Memory B cell (primary cell): ENCODE measurements at regions not wholly inside any gene's neighbourhood (a gene's known extent, or its start where the extent isn't known, plus 50 kb on each side); places are given as distances from the start of the nearest gene placed in this dataset.

ENCODE experiments used
- ATAC-seq: fragments of 150-1000 bp; cut with Tn5 transposase; 2 replicates; pipeline ENCODE4 v1.10.0; 2021; ENCODE audit warnings: low read depth, mild to moderate bottlenecking, moderate library complexity
- DNase-seq, 2 donors: peaks; one replicate each; pipeline ENCODE4 v3.0.0; 2022; ENCODE audit warnings: low spot score in 2 of 2
- H3K27ac Mint-ChIP-seq: one replicate; pipeline ENCODE4 v1.8.0; 2022; ENCODE audit warnings: mild to moderate bottlenecking, moderate library complexity, mixed read lengths
- H3K27me3 Mint-ChIP-seq: one replicate; pipeline ENCODE4 v1.8.0; 2022; ENCODE audit warnings: mixed read lengths
- H3K36me3 Mint-ChIP-seq: one replicate; pipeline ENCODE4 v1.8.0; 2022; ENCODE audit warnings: mild to moderate bottlenecking, mixed read lengths
- H3K4me1 Mint-ChIP-seq: one replicate; pipeline ENCODE4 v1.8.0; 2022; ENCODE audit warnings: mixed read lengths
- H3K4me3 Mint-ChIP-seq: one replicate; pipeline ENCODE4 v1.8.0; 2022; ENCODE audit warnings: mild to moderate bottlenecking, moderate library complexity, mixed read lengths
- H3K9me3 Mint-ChIP-seq: one replicate; pipeline ENCODE4 v1.8.0; 2022; ENCODE audit warnings: mixed read lengths

GRCh38 chr16:73713778-73714495 is 582.7 kb upstream of the PSMD7 start:
- Mint-ChIP-seq H3K27me3 (no peaks in the 10 kb centered on the region), H3K27ac (no peak overlapping the region), H3K9me3 (peaks cover 14% of the 10 kb centered on the region), H3K4me1 (no peaks in the 10 kb centered on the region), H3K4me3 (no peak overlapping the region), H3K36me3 (peaks cover 1% of the 10 kb centered on the region)
- DNase-seq, result no peak
- ATAC-seq, result no peak

GRCh38 chr16:73713251-73713650 is 583.4 kb upstream of the PSMD7 start:
- no peaks in the 10 kb centered on the region for H3K27me3 Mint-ChIP-seq
- peaks cover 17% of the 10 kb centered on the region for H3K9me3 Mint-ChIP-seq
- H3K36me3 Mint-ChIP-seq, result peaks cover 1% of the 10 kb centered on the region
- no peak overlapping the region for H3K4me3 Mint-ChIP-seq
- DNase-seq, result no peak
- no peak for ATAC-seq
- no peaks in the 10 kb centered on the region for H3K4me1 Mint-ChIP-seq
- H3K27ac Mint-ChIP-seq, result no peak overlapping the region

DNA sequence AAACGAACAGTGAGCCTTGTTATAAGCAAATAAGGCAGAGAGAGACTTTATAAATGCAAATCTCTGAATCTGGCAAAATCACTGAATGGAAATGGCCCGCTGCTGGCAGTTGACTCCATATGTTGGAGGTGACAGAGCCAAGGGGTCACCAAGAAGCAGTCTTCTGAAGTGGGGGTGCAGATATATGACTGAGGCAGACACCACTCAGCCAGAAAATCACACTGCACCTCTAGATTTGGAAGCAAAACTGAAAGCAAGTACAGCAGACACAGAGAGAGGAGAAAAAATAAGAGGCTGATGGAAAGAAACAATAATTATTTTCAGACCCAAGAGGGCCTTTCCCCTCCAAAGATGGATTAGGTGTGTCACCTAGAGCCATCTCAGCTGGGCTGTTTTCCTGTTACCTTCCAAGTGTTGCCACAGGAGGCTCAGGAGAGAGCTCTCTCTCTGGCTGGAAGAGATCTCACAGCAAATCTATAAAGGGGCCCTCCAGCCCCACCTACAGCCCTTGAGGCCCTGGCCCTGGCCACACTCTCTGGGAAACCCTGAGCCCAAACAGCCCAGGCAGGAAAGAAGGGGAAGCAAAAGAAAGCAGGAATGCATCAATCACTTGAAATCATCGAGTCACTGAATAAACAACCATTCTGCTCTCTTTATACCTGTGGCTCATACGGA is 585.1 kb upstream of the PSMD7 start:
- Mint-ChIP-seq H3K27ac (no peak overlapping the region), H3K9me3 (peaks cover 17% of the 10 kb centered on the region), H3K4me3 (no peak overlapping the region), H3K27me3 (no peaks in the 10 kb centered on the region), H3K4me1 (no peaks in the 10 kb centered on the region), H3K36me3 (peaks cover 1% of the 10 kb centered on the region)
- DNase-seq (no peak), ATAC-seq (no peak)

GRCh38 chr16:73710526-73710925 is 586.1 kb upstream of the PSMD7 start:
- H3K36me3 Mint-ChIP-seq, result peaks cover 1% of the 10 kb centered on the region
- DNase-seq, result no peak
- no peaks in the 10 kb centered on the region for H3K4me1 Mint-ChIP-seq
- H3K9me3 Mint-ChIP-seq, result peaks cover 13% of the 10 kb centered on the region
- no peak overlapping the region for H3K4me3 Mint-ChIP-seq
- no peaks in the 10 kb centered on the region for H3K27me3 Mint-ChIP-seq
- no peak for ATAC-seq
- no peak overlapping the region for H3K27ac Mint-ChIP-seq

DNA sequence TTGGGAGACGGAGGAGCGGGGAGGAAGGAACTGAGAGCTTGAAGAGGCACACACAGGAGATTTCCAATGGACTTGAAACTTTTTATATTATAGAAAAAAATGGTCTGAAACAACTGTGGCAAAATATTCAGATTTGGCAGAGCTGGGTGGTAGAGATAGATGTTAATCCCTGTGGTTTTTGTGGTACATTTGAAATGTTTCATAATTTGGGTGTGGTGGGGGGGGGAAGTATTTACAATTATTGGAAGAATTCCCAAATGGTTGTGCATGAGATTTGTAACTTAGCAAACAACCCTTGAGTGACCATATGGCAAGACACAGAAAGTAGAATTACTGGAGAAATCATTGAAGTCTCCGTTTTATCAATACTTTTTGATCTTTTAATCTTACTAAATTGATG is 588.8 kb upstream of the PSMD7 start:
- no peak for ATAC-seq

GRCh38 chr16:73703891-73704290 is 592.7 kb upstream of the PSMD7 start:
- DNase-seq (no peak), ATAC-seq (no peak)
- peaks cover 4% of the 10 kb centered on the region for H3K9me3 Mint-ChIP-seq
- H3K4me3 Mint-ChIP-seq, result no peak overlapping the region
- H3K27ac Mint-ChIP-seq, result no peak overlapping the region
- H3K27me3 Mint-ChIP-seq, result no peaks in the 10 kb centered on the region
- H3K36me3 Mint-ChIP-seq, result no peaks in the 10 kb centered on the region
- H3K4me1 Mint-ChIP-seq, result no peaks in the 10 kb centered on the region

More for the DNA sequence above, 588.8 kb upstream of the PSMD7 start:
- Mint-ChIP-seq H3K27me3 (no peaks in the 10 kb centered on the region), H3K9me3 (peaks cover 9% of the 10 kb centered on the region), H3K27ac (no peak overlapping the region), H3K36me3 (no peaks in the 10 kb centered on the region), H3K4me3 (no peak overlapping the region), H3K4me1 (no peaks in the 10 kb centered on the region)
- no peak for DNase-seq

DNA sequence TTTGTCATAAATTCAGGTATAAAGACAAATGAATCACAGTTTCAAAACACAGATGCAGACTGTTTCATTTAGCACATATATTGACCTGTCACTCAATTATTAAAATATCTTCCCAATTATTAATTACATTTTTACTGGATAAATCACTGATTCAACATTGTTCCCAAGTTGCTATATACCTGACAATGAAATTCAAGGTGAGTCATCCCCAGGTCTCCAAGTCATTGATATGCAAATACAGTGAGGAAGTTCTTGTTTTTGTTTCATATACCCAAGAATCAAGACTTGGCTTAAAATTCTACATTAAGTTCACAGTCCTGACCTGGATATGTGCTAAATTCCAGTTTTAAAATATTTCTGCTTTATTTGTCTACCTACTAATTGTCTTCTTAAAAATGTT is 599.3 kb upstream of the PSMD7 start:
- ATAC-seq (no peak), DNase-seq (no peak)
- H3K27ac Mint-ChIP-seq, result no peak overlapping the region
- H3K27me3 Mint-ChIP-seq, result no peaks in the 10 kb centered on the region
- H3K36me3 Mint-ChIP-seq, result no peaks in the 10 kb centered on the region
- H3K4me1 Mint-ChIP-seq, result no peaks in the 10 kb centered on the region
- H3K9me3 Mint-ChIP-seq, result peaks cover 5% of the 10 kb centered on the region
- no peak overlapping the region for H3K4me3 Mint-ChIP-seq

- H3K27me3 Mint-ChIP-seq, result no peaks in the 10 kb centered on the region
- H3K4me1 Mint-ChIP-seq, result no peaks in the 10 kb centered on the region
These were observed 603.8 kb upstream of the PSMD7 start for GRCh38 chr16:73692861-73693260.

GRCh38 chr16:73683804-73684203 is 612.8 kb upstream of the PSMD7 start:
- H3K9me3 Mint-ChIP-seq, result peaks cover 5% of the 10 kb centered on the region
- H3K4me1 Mint-ChIP-seq, result no peaks in the 10 kb centered on the region
- H3K4me3 Mint-ChIP-seq, result no peak overlapping the region
- H3K36me3 Mint-ChIP-seq, result no peaks in the 10 kb centered on the region
- ATAC-seq (no peak), DNase-seq (no peak)
- H3K27ac Mint-ChIP-seq, result no peak overlapping the region
- no peaks in the 10 kb centered on the region for H3K27me3 Mint-ChIP-seq

More at GRCh38 chr16:73692861-73693260, 603.8 kb upstream of the PSMD7 start:
- Mint-ChIP-seq H3K4me3 (no peak overlapping the region), H3K36me3 (no peaks in the 10 kb centered on the region), H3K27ac (no peak overlapping the region), H3K9me3 (peaks cover 5% of the 10 kb centered on the region)
- DNase-seq (no peak), ATAC-seq (no peak)

DNA sequence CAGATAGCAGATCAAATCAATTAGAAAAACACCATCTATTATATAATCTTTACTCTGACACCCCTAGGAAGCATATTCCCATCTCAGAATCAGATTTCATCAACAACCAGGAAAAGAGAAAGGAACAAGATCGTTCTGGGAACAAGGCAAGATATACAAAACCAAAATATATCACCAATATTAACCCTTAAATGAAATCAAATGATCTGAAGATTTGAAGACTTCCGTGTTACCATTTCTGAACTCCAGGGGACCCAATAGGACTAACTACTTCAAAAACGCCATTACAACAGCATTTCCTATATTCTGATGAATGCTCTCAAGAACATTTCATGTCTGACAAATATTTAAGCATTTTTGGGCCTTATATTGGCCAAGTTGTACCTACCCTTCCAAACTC is 624.2 kb upstream of the ZFHX3 start:
- Mint-ChIP-seq H3K36me3 (no peaks in the 10 kb centered on the region), H3K27me3 (no peaks in the 10 kb centered on the region), H3K4me1 (no peaks in the 10 kb centered on the region), H3K4me3 (no peak overlapping the region), H3K27ac (no peak overlapping the region), H3K9me3 (peaks cover 3% of the 10 kb centered on the region)
- DNase-seq, result no peak
- ATAC-seq, result no peak

GRCh38 chr16:73670836-73671820 is 623.2 kb upstream of the ZFHX3 start:
- H3K36me3 Mint-ChIP-seq, result no peaks in the 10 kb centered on the region
- ATAC-seq (no peak), DNase-seq (no peak)
- H3K27ac Mint-ChIP-seq, result no peak overlapping the region
- H3K9me3 Mint-ChIP-seq, result peaks cover 2% of the 10 kb centered on the region
- no peaks in the 10 kb centered on the region for H3K27me3 Mint-ChIP-seq
- no peak overlapping the region for H3K4me3 Mint-ChIP-seq
- H3K4me1 Mint-ChIP-seq, result no peaks in the 10 kb centered on the region

DNA sequence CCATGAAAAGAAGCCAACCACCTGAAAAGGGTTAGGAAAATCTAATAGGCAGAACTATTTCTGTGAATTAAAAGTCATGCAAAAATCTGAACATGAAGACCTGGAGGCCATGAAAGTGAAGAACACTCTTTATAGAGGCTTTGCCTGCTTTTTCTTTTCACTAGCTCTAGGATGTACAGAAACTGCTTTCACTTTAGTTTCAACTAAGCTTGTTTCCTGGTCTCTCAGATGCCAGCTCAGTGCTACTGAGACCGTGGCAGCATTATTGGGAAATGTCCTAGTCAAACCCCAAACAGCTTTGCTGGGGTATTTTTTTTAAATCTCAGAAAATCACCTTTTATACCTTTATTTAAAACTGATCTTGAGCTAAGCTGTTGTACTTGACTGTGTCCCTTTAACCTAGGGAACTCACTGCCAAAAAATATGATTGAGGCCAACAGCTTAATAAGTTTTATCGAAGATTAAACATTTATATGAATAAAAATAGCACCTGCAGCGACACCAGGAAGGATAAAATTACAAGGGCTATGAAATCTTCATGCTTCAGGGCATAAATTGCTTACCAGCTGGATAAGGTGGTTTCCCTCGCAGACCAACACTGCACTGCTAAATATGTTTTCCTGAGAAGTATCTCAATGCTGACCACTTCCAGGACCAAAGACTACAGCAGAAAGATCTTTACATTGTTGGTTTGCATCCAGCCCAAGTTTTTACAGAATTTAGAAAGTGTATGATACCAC is 621.8 kb upstream of the ZFHX3 start:
- H3K4me1 Mint-ChIP-seq, result no peaks in the 10 kb centered on the region
- H3K36me3 Mint-ChIP-seq, result no peaks in the 10 kb centered on the region

DNA sequence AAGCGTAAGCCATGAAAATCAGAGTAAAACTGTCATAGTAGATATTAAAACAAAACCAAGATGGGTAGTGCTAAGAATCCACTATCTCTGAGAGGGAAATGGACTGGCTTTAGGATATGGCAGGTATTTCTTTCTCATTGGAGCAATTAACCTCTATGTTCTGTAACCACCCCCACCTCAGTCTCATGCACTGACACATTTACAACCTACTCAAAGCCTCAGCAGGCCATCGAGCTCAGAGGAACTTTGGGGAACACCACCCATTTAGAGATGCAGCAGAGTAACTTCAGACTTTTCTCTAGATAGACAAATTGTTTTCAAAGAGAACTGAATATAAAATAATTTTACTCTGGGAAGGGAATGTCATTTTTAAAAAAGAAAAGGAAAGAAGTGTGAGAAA is 615.8 kb upstream of the ZFHX3 start:
- H3K36me3 Mint-ChIP-seq, result no peaks in the 10 kb centered on the region

More for the DNA sequence above, 621.8 kb upstream of the ZFHX3 start:
- no peak for ATAC-seq
- Mint-ChIP-seq H3K27ac (no peak overlapping the region), H3K4me3 (no peak overlapping the region), H3K9me3 (peaks cover 2% of the 10 kb centered on the region), H3K27me3 (no peaks in the 10 kb centered on the region)
- DNase-seq, result no peak

More for the DNA sequence above, 615.8 kb upstream of the ZFHX3 start:
- Mint-ChIP-seq H3K4me1 (no peaks in the 10 kb centered on the region), H3K27ac (no peak overlapping the region), H3K4me3 (no peak overlapping the region), H3K27me3 (no peaks in the 10 kb centered on the region), H3K9me3 (peaks cover 3% of the 10 kb centered on the region)
- DNase-seq (no peak), ATAC-seq (no peak)
